ENCODE measurements at regions not wholly inside any gene's neighbourhood (a gene's known extent, or its start where the extent isn't known, plus 50 kb on each side); places are given as distances from the start of the nearest gene placed in this dataset.

DNA sequence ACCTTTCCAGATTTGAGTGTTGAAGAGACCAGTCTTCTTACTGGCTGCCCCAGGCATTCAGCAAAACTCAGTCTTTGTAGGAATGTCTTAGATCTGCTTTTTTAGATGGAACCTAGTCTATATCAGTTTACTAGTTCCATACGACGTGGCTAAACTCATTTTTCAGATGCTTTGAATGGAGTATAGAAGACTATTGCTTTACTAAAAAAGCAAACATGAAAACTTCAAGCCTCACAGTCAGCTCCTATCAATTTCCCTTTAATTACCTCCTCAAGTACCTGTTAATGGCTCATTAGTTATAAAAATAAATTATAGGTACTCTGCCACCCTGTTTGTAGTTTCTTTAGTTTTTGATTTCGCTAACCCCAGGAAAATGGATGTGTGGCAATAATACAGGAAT is 63.0 kb upstream of the STOX2 start:
- no peaks in the 10 kb centered on the region for H3K36me3 ChIP-seq (ENCODE audit: control insufficient read depth in 2 of 2, extremely low read depth in 1 of 2, insufficient read depth in 2 of 2, low read length in 2 of 2)
- no peaks in the 10 kb centered on the region for H3K9me3 ChIP-seq (ENCODE audit: control insufficient read depth, low read depth, low read length)
- DNase-seq (ENCODE audit: low read depth, low spot score) (no peak), FAIRE-seq (no peak)
- H3K4me3 ChIP-seq (ENCODE audit: control insufficient read depth in 2 of 3, extremely low read depth in 1 of 3, insufficient read depth in 2 of 3, low read depth in 1 of 3, low read length in 3 of 3) = no peak overlapping the region
- H3K9me1 ChIP-seq (ENCODE audit: control insufficient read depth, extremely low read depth, insufficient read depth, low read length) = no peaks in the 10 kb centered on the region
- no peaks in the 10 kb centered on the region for H3K79me2 ChIP-seq (ENCODE audit: control insufficient read depth, insufficient read depth, low read length)
- no peaks in the 10 kb centered on the region for H4K20me1 ChIP-seq (ENCODE audit: control insufficient read depth, extremely low read depth, insufficient read depth, low read length)
- H2AFZ ChIP-seq (ENCODE audit: control insufficient read depth, low read length) = no peak overlapping the region
- H3K9ac ChIP-seq (ENCODE audit: control insufficient read depth, extremely low read depth, insufficient read depth, low read length) = no peak overlapping the region
- H3K4me1 ChIP-seq (ENCODE audit: control insufficient read depth, extremely low read depth, insufficient read depth, low read length) = no peaks in the 10 kb centered on the region
- no peaks in the 10 kb centered on the region for H3K27me3 ChIP-seq (ENCODE audit: control insufficient read depth, extremely low read depth, insufficient read depth, low read length)
- TF ChIP-seq, protein P1, sequence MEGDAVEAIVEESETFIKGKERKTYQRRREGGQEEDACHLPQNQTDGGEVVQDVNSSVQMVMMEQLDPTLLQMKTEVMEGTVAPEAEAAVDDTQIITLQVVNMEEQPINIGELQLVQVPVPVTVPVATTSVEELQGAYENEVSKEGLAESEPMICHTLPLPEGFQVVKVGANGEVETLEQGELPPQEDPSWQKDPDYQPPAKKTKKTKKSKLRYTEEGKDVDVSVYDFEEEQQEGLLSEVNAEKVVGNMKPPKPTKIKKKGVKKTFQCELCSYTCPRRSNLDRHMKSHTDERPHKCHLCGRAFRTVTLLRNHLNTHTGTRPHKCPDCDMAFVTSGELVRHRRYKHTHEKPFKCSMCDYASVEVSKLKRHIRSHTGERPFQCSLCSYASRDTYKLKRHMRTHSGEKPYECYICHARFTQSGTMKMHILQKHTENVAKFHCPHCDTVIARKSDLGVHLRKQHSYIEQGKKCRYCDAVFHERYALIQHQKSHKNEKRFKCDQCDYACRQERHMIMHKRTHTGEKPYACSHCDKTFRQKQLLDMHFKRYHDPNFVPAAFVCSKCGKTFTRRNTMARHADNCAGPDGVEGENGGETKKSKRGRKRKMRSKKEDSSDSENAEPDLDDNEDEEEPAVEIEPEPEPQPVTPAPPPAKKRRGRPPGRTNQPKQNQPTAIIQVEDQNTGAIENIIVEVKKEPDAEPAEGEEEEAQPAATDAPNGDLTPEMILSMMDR (optimal IDR thresholded peaks at IDR 0.05 in 1 of 3, IDR thresholded peaks at IDR 0.05 in 1 of 3, conservative IDR thresholded peaks at IDR 0.05 in 1 of 3; ENCODE audit: extremely low read depth in 1 of 3, insufficient read depth in 2 of 3, low read length in 3 of 3) = no peak
- TF ChIP-seq EZH2 (IDR thresholded peaks at IDR 0.05; ENCODE audit: low read length) = no peak
- no peak overlapping the region for H3K27ac ChIP-seq (ENCODE audit: control insufficient read depth, insufficient read depth, low read length)
- dilution Hi-C loops (cut with MboI; ENCODE audit: extremely low pct_ligation_motif_present, low sequenced_read_pairs) = no loop called here
- H3K4me2 ChIP-seq (ENCODE audit: control insufficient read depth, extremely low read depth, insufficient read depth, low read depth, low read length) = no peak overlapping the region

DNA sequence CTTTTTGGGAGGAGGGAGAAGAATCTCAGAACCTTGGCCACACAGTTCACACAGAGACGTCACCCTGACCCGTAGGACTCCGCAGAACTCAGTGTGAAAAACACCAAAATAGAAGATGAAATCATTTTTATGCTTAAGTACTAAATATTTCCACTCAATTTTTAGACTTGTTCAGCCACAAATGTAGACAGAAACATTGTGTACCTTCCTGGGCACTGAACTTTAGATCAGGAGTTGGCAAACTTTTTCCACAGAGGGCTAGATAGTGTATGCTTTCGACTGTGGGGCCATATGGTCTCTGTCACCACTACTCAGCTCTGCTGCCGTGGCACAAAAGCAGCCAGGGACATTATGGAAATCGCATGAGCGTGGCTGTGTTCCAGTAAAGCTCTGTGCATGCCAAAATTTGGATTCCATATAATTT is 61.8 kb upstream of the STOX2 start:
- FAIRE-seq (no peak), DNase-seq (ENCODE audit: low read depth, low spot score) (no peak)
- H3K9me3 ChIP-seq (ENCODE audit: control insufficient read depth, low read depth, low read length) = no peaks in the 10 kb centered on the region
- no peak overlapping the region for H3K4me2 ChIP-seq (ENCODE audit: control insufficient read depth, extremely low read depth, insufficient read depth, low read depth, low read length)
- TF ChIP-seq, protein P1 (optimal IDR thresholded peaks at IDR 0.05 in 1 of 3, IDR thresholded peaks at IDR 0.05 in 1 of 3, conservative IDR thresholded peaks at IDR 0.05 in 1 of 3; ENCODE audit: extremely low read depth in 1 of 3, insufficient read depth in 2 of 3, low read length in 3 of 3) = no peak
- TF ChIP-seq EZH2 (IDR thresholded peaks at IDR 0.05; ENCODE audit: low read length) = no peak
- H3K9ac ChIP-seq (ENCODE audit: control insufficient read depth, extremely low read depth, insufficient read depth, low read length) = no peak overlapping the region
- H3K36me3 ChIP-seq (ENCODE audit: control insufficient read depth in 2 of 2, extremely low read depth in 1 of 2, insufficient read depth in 2 of 2, low read length in 2 of 2) = no peaks in the 10 kb centered on the region
- no peak overlapping the region for H3K4me3 ChIP-seq (ENCODE audit: control insufficient read depth in 2 of 3, extremely low read depth in 1 of 3, insufficient read depth in 2 of 3, low read depth in 1 of 3, low read length in 3 of 3)
- no peak overlapping the region for H3K27ac ChIP-seq (ENCODE audit: control insufficient read depth, insufficient read depth, low read length)
- H2AFZ ChIP-seq (ENCODE audit: control insufficient read depth, low read length) = no peak overlapping the region
- no peaks in the 10 kb centered on the region for H3K27me3 ChIP-seq (ENCODE audit: control insufficient read depth, extremely low read depth, insufficient read depth, low read length)
- no peaks in the 10 kb centered on the region for H3K79me2 ChIP-seq (ENCODE audit: control insufficient read depth, insufficient read depth, low read length)
- no peaks in the 10 kb centered on the region for H3K4me1 ChIP-seq (ENCODE audit: control insufficient read depth, extremely low read depth, insufficient read depth, low read length)
- no peaks in the 10 kb centered on the region for H4K20me1 ChIP-seq (ENCODE audit: control insufficient read depth, extremely low read depth, insufficient read depth, low read length)
- no peaks in the 10 kb centered on the region for H3K9me1 ChIP-seq (ENCODE audit: control insufficient read depth, extremely low read depth, insufficient read depth, low read length)
- dilution Hi-C loops (cut with MboI; ENCODE audit: extremely low pct_ligation_motif_present, low sequenced_read_pairs) = no loop called here

Measured in keratinocyte (primary cell).